SW 1271 (cell line): ENCODE measurements at regions not wholly inside any gene's neighbourhood (a gene's known extent, or its start where the extent isn't known, plus 50 kb on each side); places are given as distances from the start of the nearest gene placed in this dataset.

Source experiments
- DNase-seq, 2 experiments: peaks; one replicate each; lab custom pipeline; 2025; lab: John Stamatoyannopoulos, UW

DNA sequence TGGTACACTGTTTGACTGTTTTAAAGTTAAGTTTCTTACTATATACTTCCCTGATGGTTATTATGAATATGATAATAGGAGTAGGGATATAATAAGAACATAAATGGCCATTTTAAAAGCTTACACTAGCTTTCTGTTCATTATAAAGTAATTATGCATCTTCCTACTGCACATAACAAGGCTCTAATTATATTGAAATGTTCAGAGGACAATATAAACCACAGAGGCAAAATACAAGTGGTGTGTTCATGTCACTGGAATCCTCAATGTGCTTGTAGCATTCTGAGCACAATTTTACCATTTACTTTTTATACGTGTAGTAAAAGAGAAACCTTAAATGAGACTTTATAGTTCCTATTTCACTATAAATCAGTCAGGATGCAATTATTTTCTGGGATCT lies 268.3 kb downstream of the TMA16 start:
- no peak for DNase-seq

DNA sequence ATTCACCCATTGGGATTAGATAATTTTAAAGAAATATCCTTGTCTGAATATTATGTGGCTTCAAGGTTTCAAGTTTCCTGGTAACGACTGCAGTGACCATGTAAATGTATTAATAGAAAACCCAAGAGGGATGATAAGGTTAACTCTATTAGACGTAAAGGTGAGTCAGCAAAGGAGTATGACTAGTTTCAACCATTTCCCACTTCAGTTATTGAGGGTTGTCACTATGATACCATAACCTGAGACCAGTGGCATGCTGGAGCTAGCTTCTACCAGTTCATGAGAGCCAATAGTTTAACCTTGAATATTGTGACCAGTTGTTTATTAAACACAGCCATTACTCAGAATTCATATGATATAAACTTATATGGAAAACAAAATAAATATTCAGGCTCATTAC lies 270.1 kb downstream of the TMA16 start:
- DNase-seq: no peak

DNA sequence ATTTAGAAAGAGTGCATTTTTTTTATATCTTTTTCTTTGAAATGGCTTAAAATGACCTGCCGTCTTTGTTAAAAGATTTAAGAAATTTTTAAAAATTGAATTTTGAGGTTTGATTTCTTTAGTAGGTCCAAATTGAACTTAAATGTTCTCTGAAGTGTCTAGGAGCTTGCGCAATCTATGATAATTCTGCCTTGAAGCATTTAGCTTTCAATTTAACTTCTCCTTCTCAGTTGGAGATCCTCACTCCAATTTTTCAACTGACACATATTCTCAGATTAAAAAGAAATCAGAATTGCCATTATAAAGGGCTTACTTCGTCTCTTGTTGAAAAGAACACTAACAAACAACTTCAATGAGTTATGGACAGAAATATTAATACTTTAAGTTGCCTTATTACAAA lies 273.5 kb downstream of the TMA16 start:
- no peak for DNase-seq

DNA sequence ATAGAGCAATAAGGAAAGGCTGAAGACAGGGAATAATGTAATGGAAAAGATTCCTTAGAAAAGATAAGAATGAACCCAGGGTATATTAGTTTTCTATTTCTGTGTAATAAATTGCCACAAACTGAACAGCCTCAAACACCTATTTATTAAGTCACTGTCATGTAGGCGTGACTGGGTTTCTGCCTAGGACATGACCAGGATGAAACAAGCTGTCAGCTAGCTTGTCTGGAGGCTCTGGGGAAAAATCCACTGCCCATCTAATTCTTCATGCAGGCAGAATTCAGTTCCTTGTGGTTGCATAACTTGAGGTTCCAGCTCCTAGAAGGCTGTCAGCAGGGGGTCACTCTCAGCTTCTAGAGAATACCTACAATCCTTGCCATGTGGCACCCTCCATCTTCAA lies 277.7 kb downstream of the TMA16 start:
- DNase-seq: no peak

DNA sequence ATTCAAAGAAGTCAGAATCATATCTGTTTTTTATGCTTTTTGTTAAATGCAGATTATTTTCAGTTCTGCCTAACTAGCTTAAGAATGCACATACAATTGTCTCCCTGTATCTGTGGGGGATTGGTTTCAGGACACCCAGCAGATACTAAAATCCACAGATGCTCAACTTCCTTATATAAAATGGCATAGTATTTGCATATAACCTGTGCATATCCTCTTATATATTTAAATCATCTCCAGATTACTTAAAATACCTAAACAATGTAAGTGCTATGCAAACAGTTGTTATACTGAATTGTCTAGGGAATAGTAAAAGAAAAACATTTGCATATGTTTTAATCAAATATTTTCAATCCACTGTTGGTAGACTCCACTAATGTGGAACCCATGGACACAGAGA lies 279.4 kb downstream of the TMA16 start:
- DNase-seq: no peak

DNA sequence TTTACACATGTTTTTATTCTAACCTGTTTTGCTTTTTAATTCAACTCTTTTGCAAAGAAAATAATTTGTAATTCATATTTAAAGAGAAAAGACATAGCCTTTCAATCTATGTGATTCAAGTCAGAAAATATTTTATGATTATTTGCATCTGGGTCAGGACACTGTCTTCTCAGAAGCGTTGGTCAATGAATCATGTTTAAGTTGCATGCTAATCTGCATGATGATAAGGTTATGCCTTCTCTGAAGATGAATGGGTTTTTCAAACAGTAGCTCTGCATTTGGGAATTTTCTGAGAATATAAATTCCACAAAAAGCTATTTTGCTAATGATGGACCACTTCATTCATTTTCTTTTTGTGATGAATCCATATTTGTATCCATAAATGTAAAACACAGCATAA lies 282.5 kb downstream of the TMA16 start:
- no peak for DNase-seq

DNA sequence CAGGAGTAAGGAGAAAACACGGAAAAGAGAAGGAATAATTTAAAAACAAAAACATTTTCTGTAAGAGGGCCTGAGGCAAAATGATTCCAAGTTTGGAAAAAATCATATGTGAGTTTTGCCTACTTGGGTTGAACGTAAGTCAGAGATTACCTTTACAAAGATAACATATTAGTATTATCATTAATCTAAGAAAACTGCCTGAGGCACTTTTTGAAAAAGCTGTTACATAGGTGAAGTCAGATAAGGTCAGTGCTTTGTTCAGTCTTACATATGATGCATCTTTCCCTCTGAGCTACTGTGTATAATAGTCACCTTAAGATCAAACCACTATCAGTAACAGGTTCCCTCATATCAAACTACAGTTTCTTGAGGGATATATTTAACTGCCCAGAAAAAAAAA lies 287.2 kb downstream of the TMA16 start:
- DNase-seq: no peak

DNA sequence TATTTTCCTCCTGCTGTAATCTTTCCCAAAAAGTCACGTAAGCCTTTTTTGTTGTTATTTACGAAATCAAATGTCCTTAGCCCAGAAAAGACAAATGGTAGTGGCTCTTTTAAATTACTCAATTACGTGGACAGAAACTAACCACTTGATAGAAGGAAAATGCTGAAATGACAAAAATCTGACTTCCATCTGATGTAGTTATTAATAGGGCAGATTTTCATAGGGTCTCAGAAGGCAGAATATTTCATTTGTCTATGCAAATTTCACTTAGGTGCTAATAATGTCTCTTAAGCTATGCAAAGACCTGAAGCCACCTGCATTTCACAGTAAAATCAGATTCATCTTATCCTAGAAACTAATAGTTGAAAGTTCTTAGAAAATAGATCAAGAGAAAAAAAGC lies 295.7 kb downstream of the TMA16 start:
- DNase-seq: no peak

DNA sequence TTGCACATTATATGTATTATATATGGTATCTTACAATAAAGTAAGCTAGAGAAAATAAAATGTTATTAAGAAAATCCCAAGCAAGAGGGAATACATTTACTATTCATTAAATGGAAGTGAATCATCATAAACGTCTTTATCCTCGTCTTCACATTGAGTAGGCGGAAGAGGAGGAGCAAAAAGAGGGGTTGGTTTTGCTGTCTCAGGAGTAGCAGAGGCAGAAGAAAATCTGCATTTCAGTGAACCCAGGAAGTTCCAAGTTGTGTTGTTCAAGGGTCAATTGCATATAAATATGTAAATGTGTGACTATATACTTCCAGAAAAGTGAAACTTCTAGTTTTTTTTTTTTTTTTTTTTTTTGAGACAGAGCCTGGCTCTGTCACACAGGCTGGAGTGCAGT lies 301.4 kb downstream of the TMA16 start:
- no peak for DNase-seq

DNA sequence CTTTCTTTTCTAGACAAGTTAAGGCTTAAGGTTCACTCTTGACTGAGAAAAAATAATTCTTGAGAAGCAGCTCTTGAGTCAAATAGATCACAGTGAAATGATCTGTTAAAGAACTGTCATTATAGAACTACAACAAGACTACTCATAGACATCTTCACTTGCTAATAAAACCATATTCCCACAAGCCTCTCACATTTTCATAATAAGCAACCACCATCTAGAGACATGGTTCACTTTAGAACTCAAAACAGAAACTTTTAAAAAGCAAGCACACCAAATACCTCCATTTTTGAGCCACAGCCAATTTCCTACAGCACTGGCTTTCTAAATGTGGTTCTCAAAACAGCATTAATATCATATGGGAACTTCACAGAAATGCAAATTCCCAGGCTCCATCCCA lies 309.5 kb downstream of the TMA16 start:
- DNase-seq: no peak

DNA sequence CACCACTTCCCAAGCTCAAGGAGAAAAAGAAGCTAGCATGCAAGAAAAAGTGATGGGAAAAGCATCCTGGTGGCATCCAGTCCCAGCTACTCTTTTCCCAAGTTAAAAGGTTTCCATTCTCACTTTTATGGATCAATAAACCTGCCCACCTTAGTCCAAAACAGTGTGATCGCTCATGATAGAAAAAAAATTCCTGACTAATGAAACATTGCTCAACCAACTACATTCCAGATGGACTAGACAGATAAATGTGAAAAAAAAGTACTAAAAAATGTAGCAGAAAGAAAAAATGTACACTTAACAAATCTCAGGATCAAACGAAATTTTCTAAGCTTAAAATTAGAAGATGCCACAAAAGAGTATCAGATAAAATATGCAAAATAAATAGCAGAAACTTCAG lies 312.2 kb downstream of the TMA16 start:
- DNase-seq: no peak

DNA sequence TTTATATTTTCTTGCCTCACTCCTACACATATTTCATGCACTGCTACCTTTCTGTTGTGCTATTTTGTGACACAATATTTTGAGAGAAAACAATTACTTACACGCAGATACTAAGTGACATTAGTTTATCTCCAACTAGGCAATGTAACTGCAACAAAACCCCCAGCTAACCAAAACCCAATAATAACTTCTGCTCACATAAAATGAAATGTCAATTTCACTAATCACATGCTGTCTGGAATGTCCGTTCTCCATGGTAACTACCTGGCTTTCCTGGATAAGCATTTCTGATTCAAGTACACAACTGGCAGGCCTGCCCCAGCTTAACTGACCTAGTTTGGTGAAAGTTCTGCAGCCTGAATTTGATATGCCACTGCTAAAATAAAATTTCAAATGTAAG lies 313.5 kb downstream of the TMA16 start:
- no peak for DNase-seq

DNA sequence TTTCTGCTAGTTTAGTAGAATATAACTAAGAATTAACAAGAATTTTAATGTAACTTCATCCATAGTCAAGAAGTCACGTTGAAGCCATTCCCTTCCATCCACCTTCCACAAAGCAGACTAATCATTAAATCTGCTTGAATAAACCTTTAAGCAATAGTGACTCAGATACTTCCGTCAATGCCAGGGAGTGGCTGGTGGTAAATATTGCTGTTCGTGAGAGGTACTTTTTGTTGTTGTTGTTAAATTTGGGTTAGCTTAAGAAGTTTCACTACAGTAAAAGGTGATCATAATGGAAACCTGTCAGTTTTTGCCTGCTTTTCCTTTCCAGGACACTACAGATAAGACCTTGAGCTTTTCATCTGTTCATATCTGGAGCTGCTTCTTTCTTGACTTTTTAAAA lies 316.3 kb downstream of the TMA16 start:
- no peak for DNase-seq

DNA sequence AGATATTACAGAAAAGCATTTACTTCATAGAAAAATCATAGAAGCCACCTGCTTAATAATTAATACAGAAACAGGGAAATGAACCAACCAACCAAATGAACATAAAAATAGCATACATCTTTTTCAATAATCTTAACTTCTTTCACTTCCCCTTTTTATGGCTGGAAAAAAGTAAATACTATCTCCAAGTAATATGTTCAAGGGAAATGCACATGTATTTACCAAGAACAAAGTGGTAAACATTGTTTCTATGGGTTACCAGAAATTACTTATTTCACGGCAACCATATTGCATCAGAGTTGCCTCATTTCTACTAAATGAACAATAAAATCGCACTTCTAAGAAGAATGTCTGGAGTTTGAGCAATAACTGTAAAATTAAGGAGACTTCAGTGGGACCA lies 321.3 kb downstream of the TMA16 start:
- no peak for DNase-seq

DNA sequence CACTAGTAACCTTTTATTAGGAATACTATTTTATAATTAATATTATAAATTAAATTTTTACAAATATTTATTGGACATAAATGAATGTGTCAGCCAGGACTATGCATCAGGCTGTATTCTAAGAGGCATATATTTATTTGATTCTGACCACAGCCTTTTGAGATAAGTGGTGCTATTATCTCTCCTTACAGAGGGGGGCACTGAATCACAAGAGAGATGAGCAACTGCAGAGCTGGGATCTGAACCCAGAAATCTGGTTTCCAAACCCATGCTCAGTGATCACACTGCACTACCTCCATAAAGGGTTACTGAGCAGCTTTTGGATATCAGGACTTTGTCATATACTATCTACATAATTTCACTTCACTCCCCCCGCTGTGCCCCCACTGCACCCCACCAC lies 322.0 kb downstream of the TMA16 start:
- DNase-seq: no peak

DNA sequence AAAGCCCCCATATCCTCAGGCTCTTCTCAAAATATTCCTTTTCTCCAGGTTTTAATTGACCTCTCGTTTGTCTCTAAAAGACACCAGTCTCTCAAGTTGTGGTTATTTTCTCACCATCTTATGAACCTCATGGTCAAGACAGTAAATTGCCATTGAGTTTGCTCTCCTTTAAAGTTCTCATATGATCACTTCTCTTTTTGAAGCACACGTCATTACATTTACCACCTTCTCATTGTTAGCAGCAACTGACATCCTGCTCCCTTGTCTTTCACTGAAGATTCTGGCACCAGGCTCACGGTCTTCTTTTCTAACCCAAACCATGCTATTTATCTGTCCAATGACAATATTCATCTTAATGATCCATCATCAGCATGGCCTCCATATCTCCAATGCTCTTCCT lies 324.2 kb downstream of the TMA16 start:
- no peak for DNase-seq

DNA sequence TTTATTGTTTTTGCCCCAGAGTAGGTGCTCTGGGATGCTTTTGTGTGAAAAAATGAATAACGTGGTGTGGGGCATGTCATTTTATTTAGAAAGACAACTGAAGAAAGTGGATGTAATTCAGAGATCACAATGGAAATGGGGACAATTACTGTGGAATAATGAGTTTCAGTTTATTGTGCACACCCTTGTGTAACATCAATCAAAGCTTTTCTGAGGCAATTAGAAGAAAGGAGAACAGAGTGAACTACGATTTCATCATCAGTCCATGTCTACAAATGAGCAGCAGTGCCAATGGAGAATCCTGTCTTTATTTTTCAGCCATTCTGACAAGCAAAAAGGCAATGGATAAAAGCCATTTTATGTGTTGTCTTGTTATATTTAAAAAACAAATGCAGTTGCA lies 339.2 kb downstream of the TMA16 start:
- no peak for DNase-seq

DNA sequence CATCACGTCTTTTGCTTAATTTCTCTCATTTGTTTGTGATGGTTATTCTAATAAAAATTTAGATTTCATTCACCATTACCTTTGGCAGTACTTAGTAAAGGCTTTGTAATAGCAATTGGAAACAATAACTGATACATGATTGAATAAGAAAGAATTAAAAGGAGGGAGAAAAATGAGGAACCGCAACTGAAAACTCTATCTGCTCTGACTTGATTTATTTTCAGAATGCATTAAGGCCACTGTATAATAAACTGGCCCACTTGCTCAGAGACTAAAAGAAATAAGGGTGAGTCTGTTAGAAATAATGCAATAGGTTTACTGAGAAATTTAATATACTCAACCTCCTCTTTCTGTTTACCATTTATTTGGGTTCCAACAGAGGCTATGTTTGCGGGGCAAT lies 351.5 kb downstream of the TMA16 start:
- DNase-seq: no peak

DNA sequence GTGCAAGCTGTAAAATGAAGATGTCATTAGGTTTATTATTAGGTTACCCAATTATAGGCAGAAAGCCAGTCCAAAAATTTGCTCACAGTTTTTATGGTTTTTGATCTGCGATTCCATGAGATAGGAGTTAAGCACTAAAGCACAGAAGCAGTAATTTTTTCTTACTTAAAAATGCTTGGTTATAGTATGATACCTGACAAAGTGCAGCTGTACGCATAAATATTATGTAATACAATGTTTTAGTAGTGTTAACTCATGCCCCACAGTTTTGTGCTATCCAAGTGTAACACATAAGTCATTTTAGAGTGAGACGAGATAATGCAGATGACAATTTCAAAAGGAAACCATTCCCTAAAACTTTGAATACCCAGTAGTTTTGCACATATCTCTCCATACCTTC lies 357.8 kb downstream of the TMA16 start:
- DNase-seq: no peak

DNA sequence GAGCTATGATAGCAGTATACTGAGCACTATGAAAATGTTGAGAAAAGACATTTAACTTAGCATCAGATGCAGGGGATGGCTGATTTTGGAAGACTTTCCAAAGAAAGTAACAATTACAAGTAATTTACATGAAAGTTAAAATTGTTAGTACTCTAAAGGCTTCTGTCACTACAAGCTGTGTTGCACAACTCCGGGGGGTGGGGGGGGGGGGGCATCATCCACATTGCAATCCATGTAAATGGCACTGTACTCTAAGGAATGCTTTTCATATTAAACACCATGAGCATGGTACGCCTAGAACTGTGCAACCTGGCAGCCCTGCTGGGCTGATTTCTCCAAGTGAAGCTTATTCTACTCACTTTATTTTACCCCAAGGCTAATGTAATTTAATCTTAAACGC lies 363.4 kb downstream of the TMA16 start:
- DNase-seq: no peak

DNA sequence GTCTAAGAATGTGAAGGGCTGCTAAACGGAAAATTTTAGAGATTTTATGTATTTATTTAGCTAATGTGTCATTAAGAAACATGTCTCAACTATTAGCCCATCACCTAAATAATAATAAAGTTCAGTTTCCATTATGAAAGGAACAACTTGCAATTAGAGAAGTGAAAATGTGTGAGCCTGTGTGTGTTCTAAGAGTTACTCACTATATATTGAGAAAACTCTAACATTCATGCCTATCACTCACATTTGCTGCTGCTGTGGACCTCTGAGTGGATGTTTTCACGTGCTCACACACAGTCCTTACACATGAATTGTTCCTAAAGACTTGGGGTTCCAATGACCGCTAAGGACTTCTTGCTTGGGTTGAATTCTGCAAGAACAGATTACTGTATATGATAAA lies 364.0 kb downstream of the TMA16 start:
- no peak for DNase-seq

DNA sequence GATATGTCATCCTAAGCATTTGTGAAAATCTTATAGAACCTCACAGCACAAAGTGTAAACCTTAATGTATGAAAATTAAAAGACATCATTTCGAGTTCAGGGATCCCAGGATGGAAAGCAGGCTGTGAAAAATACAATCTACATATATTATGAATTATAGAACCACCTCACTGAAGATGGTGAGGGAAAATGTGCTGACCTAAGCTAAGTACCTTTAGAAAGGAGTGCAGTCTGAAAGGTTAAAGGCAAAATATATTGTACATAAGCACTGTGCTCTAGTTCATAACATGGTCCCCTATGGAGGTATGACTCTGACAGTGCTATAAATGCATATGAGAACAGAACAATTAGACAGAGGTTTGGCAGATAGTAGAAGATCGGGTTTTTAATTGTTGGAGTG lies 368.6 kb downstream of the TMA16 start:
- no peak for DNase-seq

DNA sequence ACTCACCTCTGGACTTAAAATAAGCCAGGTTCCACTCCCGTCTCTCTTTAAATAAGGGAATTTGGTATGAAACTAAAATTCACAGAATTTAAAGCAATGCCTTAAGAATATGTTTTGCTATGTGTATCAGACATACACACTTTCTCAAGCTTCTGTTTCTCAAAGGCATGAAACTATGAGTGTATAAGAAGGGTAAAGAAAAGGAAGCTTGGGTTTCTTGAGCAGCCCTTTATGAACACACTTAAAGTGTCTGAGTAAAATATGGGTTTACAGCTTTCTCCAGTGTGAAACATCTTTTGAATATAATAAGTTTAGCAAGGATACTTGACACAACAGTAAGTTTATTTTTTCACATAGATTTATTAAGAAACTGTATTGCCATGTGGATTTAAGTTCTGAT lies 370.5 kb downstream of the TMA16 start:
- no peak for DNase-seq

DNA sequence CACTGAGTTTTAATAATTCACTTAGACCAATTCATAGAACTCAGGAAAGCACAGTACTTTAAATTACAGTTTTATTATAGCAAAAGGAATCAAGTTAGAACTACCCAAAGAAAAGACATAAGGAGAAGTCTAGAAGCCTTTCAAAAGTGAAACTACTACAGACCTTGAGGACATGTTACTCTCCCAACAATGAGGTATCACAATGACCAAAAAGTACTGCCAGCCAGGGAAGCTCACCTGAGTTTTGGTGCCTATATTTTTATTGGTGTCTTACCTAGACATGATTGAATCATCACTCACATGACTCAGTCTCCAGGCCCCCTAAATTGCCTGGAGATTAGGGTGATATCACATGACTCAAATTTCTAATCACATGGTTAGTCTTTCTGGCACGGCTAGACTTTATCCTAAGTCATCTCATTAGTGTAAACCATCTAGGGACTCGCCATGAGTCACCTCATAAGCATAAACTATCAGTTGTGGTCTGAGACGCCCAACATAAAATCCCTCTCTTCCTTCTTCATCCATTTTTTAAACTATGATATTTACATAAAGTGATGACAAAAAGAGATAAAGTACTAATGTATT lies 372.3 kb downstream of the TMA16 start:
- DNase-seq: no peak

DNA sequence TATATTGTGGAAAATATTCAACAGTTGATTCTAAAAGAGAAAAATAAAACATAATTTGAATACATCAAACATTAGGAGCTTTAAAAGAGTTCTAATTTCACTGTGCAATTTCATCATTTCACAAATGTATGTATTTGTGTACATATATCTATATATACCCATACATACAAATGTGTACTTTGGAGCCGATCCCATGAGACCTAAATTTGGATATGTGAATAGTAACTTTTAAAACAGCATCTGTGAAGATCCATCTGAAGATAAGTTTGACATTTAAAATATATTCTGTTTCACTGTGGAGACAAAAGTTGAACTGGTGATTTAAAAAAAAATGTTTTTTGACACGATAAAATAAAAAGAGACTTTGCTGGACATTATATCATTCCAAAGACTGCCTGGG lies 374.0 kb downstream of the TMA16 start:
- no peak for DNase-seq
